Panc1 (cell line): ENCODE measurements at regions not wholly inside any gene's neighbourhood (a gene's known extent, or its start where the extent isn't known, plus 50 kb on each side); places are given as distances from the start of the nearest gene placed in this dataset.

ENCODE experiments used
- ATAC-seq: fragments of 200-7000 bp; cut with Tn5 transposase; 2 replicates; pipeline ENCODE4 v1.9.1; 2020; ENCODE audit warnings: mild to moderate bottlenecking, moderate library complexity
- BruUV-seq: library from RNA; stranded (reverse); fragments of 400-500 nt; replicated peaks from 2 replicates; lab custom pipeline; 2021; lab: Mats Ljungman, UMichigan
- CTCF ChIA-PET: fragments of 300-600 bp; sonication (Branson Sonifier 250); formaldehyde crosslinking; loops from one replicate; lab custom pipeline; 2022; ENCODE audit warnings: antibody characterized with exemption; lab: Charles Lee
- POLR2A ChIA-PET: fragments of 300-600 bp; sonication (Branson Sonifier 250); formaldehyde crosslinking; loops from one replicate; lab custom pipeline; 2022; ENCODE audit warnings: antibody characterized with exemption; lab: Charles Lee
- DNase-seq: peaks from one replicate; pipeline ENCODE4 v3.0.0-alpha.2; 2010; ENCODE audit warnings: low read depth, low spot score
- H3K27ac ChIP-seq: 2 replicates; pipeline ENCODE4 v1.5.1; 2011; ENCODE audit warnings: mild to moderate bottlenecking, low read length, inconsistent platforms
- H3K27me3 ChIP-seq: fragments of 200-500 bp; sonication (Bioruptor generic); 2 replicates; pipeline ENCODE4 v1.6.0; 2014; ENCODE audit warnings: low read length, inconsistent platforms; ENCODE audit not compliant: control insufficient read depth, insufficient read depth
- H3K36me3 ChIP-seq: fragments of 200-500 bp; sonication (Bioruptor generic); 2 replicates; pipeline ENCODE4 v1.5.1; 2014; ENCODE audit warnings: inconsistent platforms, mild to moderate bottlenecking, low read length, moderate library complexity; ENCODE audit not compliant: control insufficient read depth, insufficient read depth
- H3K4me1 ChIP-seq: 2 replicates; pipeline ENCODE4 v1.5.1; 2011; ENCODE audit warnings: inconsistent platforms, mild to moderate bottlenecking, low read length, moderate library complexity; ENCODE audit not compliant: control insufficient read depth, insufficient read depth
- H3K4me3 ChIP-seq, 2 experiments: 2 replicates each; pipeline ENCODE4 v1.5.1; 2011 to 2012; ENCODE audit warnings: low read depth in 2 of 2, low read length in 2 of 2, mild to moderate bottlenecking in 2 of 2, inconsistent platforms in 1 of 2, moderate library complexity in 1 of 2
- H3K9me3 ChIP-seq: fragments of 200-500 bp; sonication (Bioruptor generic); 2 replicates; pipeline ENCODE4 v1.5.1; 2014; ENCODE audit warnings: low read depth, mild to moderate bottlenecking, inconsistent platforms, low read length, moderate library complexity; ENCODE audit not compliant: control insufficient read depth, insufficient read depth
- POLR2AphosphoS5 ChIP-seq: IDR thresholded peaks from 2 replicates; pipeline ENCODE4 v1.6.1; 2012; ENCODE audit warnings: mild to moderate bottlenecking, low read depth, low read length, moderate library complexity
- SIN3A ChIP-seq: IDR thresholded peaks from 2 replicates; pipeline ENCODE4 v1.6.1; 2012; ENCODE audit warnings: low read depth, mild to moderate bottlenecking, low read length, moderate library complexity, borderline replicate concordance; ENCODE audit not compliant: insufficient read depth
- TCF7L2 ChIP-seq: IDR thresholded peaks from 2 replicates; pipeline ENCODE4 v1.6.1; 2011; ENCODE audit warnings: mild to moderate bottlenecking, low read depth, low read length, inconsistent platforms
- in situ Hi-C: cut with HindIII; loops from 2 replicates; pipeline ENCODE4 v1.10.0; 2016; ENCODE audit warnings: low sequenced_read_pairs, low pct_unique_long_range_greater_than_20kb
- intact Hi-C: fragments of 100-400 bp; cut with micrococcal nuclease; formaldehyde crosslinking; loops from one replicate; pipeline ENCODE4 v1.10.0; 2022; ENCODE audit not compliant: unreplicated experiment
- TF ChIP-seq, protein P1 (sequence below): fragments of 450-650 bp; IDR thresholded peaks from 2 replicates; pipeline ENCODE4 v1.5.1; 2017; ENCODE audit warnings: mild to moderate bottlenecking
- TF ChIP-seq, protein P2 (sequence below), 2 experiments: IDR thresholded peaks; 2 replicates each; pipeline ENCODE4 v1.6.1; 2011 to 2012; ENCODE audit warnings: low read depth in 2 of 2, control low read depth in 1 of 2, low read length in 1 of 2, mild to moderate bottlenecking in 1 of 2, moderate library complexity in 1 of 2; ENCODE audit not compliant: insufficient read depth in 1 of 2

DNA sequence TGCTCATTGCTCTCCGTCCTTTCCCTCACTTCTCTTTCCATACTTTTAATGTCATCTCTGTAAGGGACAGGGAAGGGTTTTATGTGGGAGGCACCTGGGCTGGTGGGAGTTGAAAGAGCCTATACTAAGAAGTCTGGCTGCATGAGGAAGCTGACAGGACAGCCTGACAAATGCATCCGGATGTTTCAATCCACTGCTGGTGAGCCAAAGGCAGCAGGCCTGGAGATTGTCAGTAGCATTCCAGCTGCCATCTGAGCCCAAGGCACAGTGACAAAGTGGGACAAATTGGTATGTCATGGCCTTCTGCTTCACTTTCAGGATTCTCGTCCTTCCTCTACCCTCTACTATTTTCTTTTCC, 218.4 kb downstream of the STK31 start:
- intact Hi-C loops: no loop called here
- BruUV-seq: no TSS peak
- DNase-seq (no peak), ATAC-seq (no peak)
- Histone ChIP-seq H3K27me3 (no peaks in the 10 kb centered on the region), H3K4me3 (no peak overlapping the region), H3K36me3 (no peaks in the 10 kb centered on the region), H3K9me3 (no peaks in the 10 kb centered on the region), H3K4me1 (no peaks in the 10 kb centered on the region), H3K27ac (no peak overlapping the region)
- in situ Hi-C loops: no loop called here
- ChIA-PET CTCF (no interaction called here), POLR2A (no interaction called here)
- TF ChIP-seq, protein P1, sequence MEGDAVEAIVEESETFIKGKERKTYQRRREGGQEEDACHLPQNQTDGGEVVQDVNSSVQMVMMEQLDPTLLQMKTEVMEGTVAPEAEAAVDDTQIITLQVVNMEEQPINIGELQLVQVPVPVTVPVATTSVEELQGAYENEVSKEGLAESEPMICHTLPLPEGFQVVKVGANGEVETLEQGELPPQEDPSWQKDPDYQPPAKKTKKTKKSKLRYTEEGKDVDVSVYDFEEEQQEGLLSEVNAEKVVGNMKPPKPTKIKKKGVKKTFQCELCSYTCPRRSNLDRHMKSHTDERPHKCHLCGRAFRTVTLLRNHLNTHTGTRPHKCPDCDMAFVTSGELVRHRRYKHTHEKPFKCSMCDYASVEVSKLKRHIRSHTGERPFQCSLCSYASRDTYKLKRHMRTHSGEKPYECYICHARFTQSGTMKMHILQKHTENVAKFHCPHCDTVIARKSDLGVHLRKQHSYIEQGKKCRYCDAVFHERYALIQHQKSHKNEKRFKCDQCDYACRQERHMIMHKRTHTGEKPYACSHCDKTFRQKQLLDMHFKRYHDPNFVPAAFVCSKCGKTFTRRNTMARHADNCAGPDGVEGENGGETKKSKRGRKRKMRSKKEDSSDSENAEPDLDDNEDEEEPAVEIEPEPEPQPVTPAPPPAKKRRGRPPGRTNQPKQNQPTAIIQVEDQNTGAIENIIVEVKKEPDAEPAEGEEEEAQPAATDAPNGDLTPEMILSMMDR: no peak
- TF ChIP-seq POLR2AphosphoS5 (no peak), TCF7L2 (no peak), SIN3A (no peak)
- TF ChIP-seq, protein P2, sequence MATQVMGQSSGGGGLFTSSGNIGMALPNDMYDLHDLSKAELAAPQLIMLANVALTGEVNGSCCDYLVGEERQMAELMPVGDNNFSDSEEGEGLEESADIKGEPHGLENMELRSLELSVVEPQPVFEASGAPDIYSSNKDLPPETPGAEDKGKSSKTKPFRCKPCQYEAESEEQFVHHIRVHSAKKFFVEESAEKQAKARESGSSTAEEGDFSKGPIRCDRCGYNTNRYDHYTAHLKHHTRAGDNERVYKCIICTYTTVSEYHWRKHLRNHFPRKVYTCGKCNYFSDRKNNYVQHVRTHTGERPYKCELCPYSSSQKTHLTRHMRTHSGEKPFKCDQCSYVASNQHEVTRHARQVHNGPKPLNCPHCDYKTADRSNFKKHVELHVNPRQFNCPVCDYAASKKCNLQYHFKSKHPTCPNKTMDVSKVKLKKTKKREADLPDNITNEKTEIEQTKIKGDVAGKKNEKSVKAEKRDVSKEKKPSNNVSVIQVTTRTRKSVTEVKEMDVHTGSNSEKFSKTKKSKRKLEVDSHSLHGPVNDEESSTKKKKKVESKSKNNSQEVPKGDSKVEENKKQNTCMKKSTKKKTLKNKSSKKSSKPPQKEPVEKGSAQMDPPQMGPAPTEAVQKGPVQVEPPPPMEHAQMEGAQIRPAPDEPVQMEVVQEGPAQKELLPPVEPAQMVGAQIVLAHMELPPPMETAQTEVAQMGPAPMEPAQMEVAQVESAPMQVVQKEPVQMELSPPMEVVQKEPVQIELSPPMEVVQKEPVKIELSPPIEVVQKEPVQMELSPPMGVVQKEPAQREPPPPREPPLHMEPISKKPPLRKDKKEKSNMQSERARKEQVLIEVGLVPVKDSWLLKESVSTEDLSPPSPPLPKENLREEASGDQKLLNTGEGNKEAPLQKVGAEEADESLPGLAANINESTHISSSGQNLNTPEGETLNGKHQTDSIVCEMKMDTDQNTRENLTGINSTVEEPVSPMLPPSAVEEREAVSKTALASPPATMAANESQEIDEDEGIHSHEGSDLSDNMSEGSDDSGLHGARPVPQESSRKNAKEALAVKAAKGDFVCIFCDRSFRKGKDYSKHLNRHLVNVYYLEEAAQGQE (IDR thresholded peaks at IDR 0.05; ENCODE audit: insufficient read depth in 1 of 2, low read depth in 2 of 2, low read length in 1 of 2): no peak

DNA sequence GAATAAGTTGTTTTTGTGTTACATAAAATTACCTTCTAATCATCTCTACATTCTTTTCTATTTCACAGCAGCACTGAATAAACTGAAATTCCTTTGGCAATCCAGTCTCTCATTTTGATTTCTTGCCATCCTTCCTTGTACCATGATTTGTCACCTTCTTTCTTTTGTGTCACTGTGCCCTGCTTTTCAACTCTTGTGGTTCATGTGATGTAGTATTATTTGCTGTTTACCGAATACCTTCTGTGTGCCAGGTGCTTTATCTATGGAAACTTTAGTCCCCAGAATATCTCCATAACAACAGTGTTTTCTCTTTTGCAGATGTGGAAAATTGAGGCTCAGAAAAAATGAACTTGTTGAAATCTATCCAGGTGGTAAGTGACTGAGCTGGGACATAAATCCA, 220.3 kb downstream of the STK31 start:
- ATAC-seq (no peak), DNase-seq (no peak)
- H3K9me3 ChIP-seq: no peaks in the 10 kb centered on the region
- in situ Hi-C loops (no loop called here), intact Hi-C loops (no loop called here)
- no peak overlapping the region for H3K4me3 ChIP-seq
- BruUV-seq: no TSS peak
- H3K27ac ChIP-seq: no peak overlapping the region
- H3K4me1 ChIP-seq: no peaks in the 10 kb centered on the region
- H3K27me3 ChIP-seq: no peaks in the 10 kb centered on the region
- TF ChIP-seq, protein P1: no peak
- TF ChIP-seq POLR2AphosphoS5: no peak
- TF ChIP-seq, protein P2 (IDR thresholded peaks at IDR 0.05; ENCODE audit: insufficient read depth in 1 of 2, low read depth in 2 of 2, low read length in 1 of 2): no peak
- TF ChIP-seq TCF7L2: no peak
- no peak for TF ChIP-seq SIN3A
- POLR2A ChIA-PET: no interaction called here
- CTCF ChIA-PET: no interaction called here
- H3K36me3 ChIP-seq: no peaks in the 10 kb centered on the region
